ENCODE measurements at regions not wholly inside any gene's neighbourhood (a gene's known extent, or its start where the extent isn't known, plus 50 kb on each side); places are given as distances from the start of the nearest gene placed in this dataset.

GRCh38 chr6:105774247-105774646 is 311.9 kb upstream of the PRDM1 start:
- no peaks in the 10 kb centered on the region for H3K36me3 ChIP-seq
- intact Hi-C loops (cut with micrococcal nuclease) = no loop called here
- no peaks in the 10 kb centered on the region for H3K4me1 ChIP-seq

GRCh38 chr6:105771313-105771970 is 314.7 kb upstream of the PRDM1 start:
- H3K36me3 ChIP-seq = no peaks in the 10 kb centered on the region
- H3K4me3 ChIP-seq = no peak overlapping the region
- DNase-seq = no peak
- no peaks in the 10 kb centered on the region for H3K27me3 ChIP-seq (ENCODE audit: low read depth)
- no peak for TF ChIP-seq CTCF (IDR thresholded peaks at IDR 0.05; ENCODE audit: borderline replicate concordance)
- no peaks in the 10 kb centered on the region for H3K4me1 ChIP-seq
- no peak overlapping the region for H3K27ac ChIP-seq (replicated peaks)
- H3K9me3 ChIP-seq (replicated peaks) = peaks cover 27% of the 10 kb centered on the region
- intact Hi-C loops (cut with micrococcal nuclease) = no loop called here

More at GRCh38 chr6:105774247-105774646, 311.9 kb upstream of the PRDM1 start:
- Histone ChIP-seq H3K27ac (replicated peaks) (no peak overlapping the region), H3K9me3 (replicated peaks) (peaks cover 27% of the 10 kb centered on the region), H3K27me3 (ENCODE audit: low read depth) (no peaks in the 10 kb centered on the region), H3K4me3 (no peak overlapping the region)
- DNase-seq = no peak
- no peak for TF ChIP-seq CTCF (IDR thresholded peaks at IDR 0.05; ENCODE audit: borderline replicate concordance)

- intact Hi-C loops (cut with micrococcal nuclease) = no loop called here
- H3K36me3 ChIP-seq = no peaks in the 10 kb centered on the region
- no peak for TF ChIP-seq CTCF (IDR thresholded peaks at IDR 0.05; ENCODE audit: borderline replicate concordance)
Observed at GRCh38 chr6:105769987-105770386, 316.1 kb upstream of the PRDM1 start.

GRCh38 chr6:105769197-105769596 is 316.9 kb upstream of the PRDM1 start:
- no peaks in the 10 kb centered on the region for H3K4me1 ChIP-seq
- intact Hi-C loops (cut with micrococcal nuclease) = no loop called here
- H3K27me3 ChIP-seq (ENCODE audit: low read depth) = no peaks in the 10 kb centered on the region
- H3K4me3 ChIP-seq = no peak overlapping the region
- no peak overlapping the region for H3K27ac ChIP-seq (replicated peaks)
- TF ChIP-seq CTCF (IDR thresholded peaks at IDR 0.05; ENCODE audit: borderline replicate concordance) = no peak
- no peaks in the 10 kb centered on the region for H3K36me3 ChIP-seq
- no peak for DNase-seq
- H3K9me3 ChIP-seq (replicated peaks) = peaks cover 4% of the 10 kb centered on the region

More at GRCh38 chr6:105769987-105770386, 316.1 kb upstream of the PRDM1 start:
- Histone ChIP-seq H3K4me1 (no peaks in the 10 kb centered on the region), H3K27ac (replicated peaks) (no peak overlapping the region), H3K9me3 (replicated peaks) (peaks cover 12% of the 10 kb centered on the region), H3K4me3 (no peak overlapping the region), H3K27me3 (ENCODE audit: low read depth) (no peaks in the 10 kb centered on the region)
- no peak for DNase-seq

GRCh38 chr6:105767541-105767940 is 318.6 kb upstream of the PRDM1 start:
- H3K27ac ChIP-seq (replicated peaks) = no peak overlapping the region
- H3K36me3 ChIP-seq = no peaks in the 10 kb centered on the region
- no peak overlapping the region for H3K4me3 ChIP-seq
- no peaks in the 10 kb centered on the region for H3K4me1 ChIP-seq
- no peaks in the 10 kb centered on the region for H3K27me3 ChIP-seq (ENCODE audit: low read depth)
- H3K9me3 ChIP-seq (replicated peaks) = no peaks in the 10 kb centered on the region
- no peak for DNase-seq
- TF ChIP-seq CTCF (IDR thresholded peaks at IDR 0.05; ENCODE audit: borderline replicate concordance) = no peak
- intact Hi-C loops (cut with micrococcal nuclease) = no loop called here

Data from left ventricle myocardium inferior (tissue), 1 donor.